ENCODE measurements at regions not wholly inside any gene's neighbourhood (a gene's known extent, or its start where the extent isn't known, plus 50 kb on each side); places are given as distances from the start of the nearest gene placed in this dataset.

DNA sequence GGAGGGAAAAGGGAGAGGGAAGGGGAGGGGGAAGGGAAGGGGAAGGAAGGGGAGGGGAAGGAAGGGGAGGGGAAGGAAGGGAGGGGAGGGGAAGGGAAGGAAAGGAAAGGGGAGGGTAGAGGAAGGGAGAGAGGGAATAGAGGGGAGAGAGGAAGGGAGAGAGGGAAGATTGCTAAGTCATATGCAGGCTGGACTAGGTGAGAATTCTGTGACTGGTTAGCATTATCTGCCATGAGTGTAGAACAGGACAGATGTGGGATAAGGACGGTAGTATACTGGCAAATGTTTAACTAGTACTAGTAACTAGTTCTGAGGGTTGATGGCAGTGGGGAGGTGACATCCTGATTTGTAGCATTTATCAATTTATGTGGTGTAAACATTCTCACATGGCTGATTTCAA, 203.5 kb upstream of the RAD23B start:
- H3K9me3 Mint-ChIP-seq, result no peaks in the 10 kb centered on the region
- no peak for DNase-seq
- no peaks in the 10 kb centered on the region for H3K27me3 Mint-ChIP-seq (ENCODE audit: low read depth, poor library complexity)
- H3K4me1 Mint-ChIP-seq, result peaks cover 16% of the 10 kb centered on the region
- no peak overlapping the region for H3K4me3 Mint-ChIP-seq
- no peaks in the 10 kb centered on the region for H3K36me3 Mint-ChIP-seq (ENCODE audit: low read depth)
- TF ChIP-seq, protein P1, sequence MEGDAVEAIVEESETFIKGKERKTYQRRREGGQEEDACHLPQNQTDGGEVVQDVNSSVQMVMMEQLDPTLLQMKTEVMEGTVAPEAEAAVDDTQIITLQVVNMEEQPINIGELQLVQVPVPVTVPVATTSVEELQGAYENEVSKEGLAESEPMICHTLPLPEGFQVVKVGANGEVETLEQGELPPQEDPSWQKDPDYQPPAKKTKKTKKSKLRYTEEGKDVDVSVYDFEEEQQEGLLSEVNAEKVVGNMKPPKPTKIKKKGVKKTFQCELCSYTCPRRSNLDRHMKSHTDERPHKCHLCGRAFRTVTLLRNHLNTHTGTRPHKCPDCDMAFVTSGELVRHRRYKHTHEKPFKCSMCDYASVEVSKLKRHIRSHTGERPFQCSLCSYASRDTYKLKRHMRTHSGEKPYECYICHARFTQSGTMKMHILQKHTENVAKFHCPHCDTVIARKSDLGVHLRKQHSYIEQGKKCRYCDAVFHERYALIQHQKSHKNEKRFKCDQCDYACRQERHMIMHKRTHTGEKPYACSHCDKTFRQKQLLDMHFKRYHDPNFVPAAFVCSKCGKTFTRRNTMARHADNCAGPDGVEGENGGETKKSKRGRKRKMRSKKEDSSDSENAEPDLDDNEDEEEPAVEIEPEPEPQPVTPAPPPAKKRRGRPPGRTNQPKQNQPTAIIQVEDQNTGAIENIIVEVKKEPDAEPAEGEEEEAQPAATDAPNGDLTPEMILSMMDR (IDR thresholded peaks at IDR 0.05), result no peak
- H3K27ac Mint-ChIP-seq, result no peak overlapping the region

DNA sequence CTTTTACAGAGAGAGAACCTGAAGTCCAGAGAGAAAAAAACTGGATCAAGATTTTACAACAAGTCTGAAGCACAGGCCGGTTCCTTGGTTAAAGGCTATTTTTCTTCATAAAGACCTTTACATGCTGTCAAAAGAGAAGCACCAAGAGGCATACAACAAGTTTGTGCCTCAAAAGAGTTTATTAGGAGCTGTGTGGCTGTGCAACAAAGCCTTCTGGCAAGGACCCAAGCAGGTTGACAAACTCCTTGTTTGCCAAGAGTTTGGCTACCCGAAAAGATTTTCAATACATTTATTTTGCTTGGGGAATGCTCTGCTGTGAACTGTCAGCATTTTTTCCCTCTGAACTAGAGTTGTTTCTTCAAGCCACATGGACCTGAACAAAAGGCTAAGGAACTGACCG, 202.9 kb upstream of the RAD23B start:
- no peak for DNase-seq
- TF ChIP-seq, protein P1 (IDR thresholded peaks at IDR 0.05), result no peak
- Mint-ChIP-seq H3K4me1 (peaks cover 21% of the 10 kb centered on the region), H3K27ac (no peak overlapping the region), H3K36me3 (ENCODE audit: low read depth) (no peaks in the 10 kb centered on the region), H3K9me3 (no peaks in the 10 kb centered on the region), H3K27me3 (ENCODE audit: low read depth, poor library complexity) (no peaks in the 10 kb centered on the region), H3K4me3 (no peak overlapping the region)

DNA sequence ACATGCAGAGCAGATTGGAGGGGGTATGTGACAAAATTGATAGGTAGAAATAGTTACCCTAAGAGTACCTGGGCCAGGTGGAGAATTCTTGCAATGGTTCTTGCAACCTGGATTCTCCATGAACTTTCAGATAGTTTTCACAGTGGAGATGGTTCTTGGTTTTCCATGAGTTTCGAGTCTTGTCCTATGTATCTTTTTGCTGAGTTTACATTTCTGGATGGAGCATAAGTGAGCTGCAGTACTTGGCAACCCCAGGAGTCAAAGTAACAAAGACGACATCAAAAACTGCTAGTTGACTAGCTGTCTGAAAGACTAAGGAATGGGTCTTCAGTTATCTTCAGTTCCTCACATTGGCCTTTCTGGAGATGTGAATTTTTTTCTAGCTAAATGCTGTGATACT, 196.6 kb upstream of the RAD23B start:
- TF ChIP-seq, protein P1 (IDR thresholded peaks at IDR 0.05), result no peak
- no peak overlapping the region for H3K27ac Mint-ChIP-seq
- no peak overlapping the region for H3K4me3 Mint-ChIP-seq
- no peak for DNase-seq
- no peaks in the 10 kb centered on the region for H3K36me3 Mint-ChIP-seq (ENCODE audit: low read depth)
- peaks cover 6% of the 10 kb centered on the region for H3K27me3 Mint-ChIP-seq (ENCODE audit: low read depth, poor library complexity)
- peaks cover 33% of the 10 kb centered on the region for H3K4me1 Mint-ChIP-seq
- peaks cover 11% of the 10 kb centered on the region for H3K9me3 Mint-ChIP-seq

- Mint-ChIP-seq H3K4me3 (no peak overlapping the region), H3K27me3 (ENCODE audit: low read depth, poor library complexity) (peaks cover 6% of the 10 kb centered on the region), H3K9me3 (peaks cover 14% of the 10 kb centered on the region), H3K27ac (no peak overlapping the region), H3K4me1 (peaks cover 28% of the 10 kb centered on the region), H3K36me3 (ENCODE audit: low read depth) (no peaks in the 10 kb centered on the region)
- TF ChIP-seq, protein P1 (IDR thresholded peaks at IDR 0.05), result no peak
- DNase-seq, result no peak
Measured at GRCh38 chr9:107087222-107087621, 195.9 kb upstream of the RAD23B start.

- Mint-ChIP-seq H3K36me3 (ENCODE audit: low read depth) (no peaks in the 10 kb centered on the region), H3K27me3 (ENCODE audit: low read depth, poor library complexity) (peaks cover 6% of the 10 kb centered on the region), H3K27ac (no peak overlapping the region), H3K9me3 (peaks cover 14% of the 10 kb centered on the region), H3K4me3 (no peak overlapping the region), H3K4me1 (peaks cover 15% of the 10 kb centered on the region)
- DNase-seq, result no peak
- TF ChIP-seq, protein P1 (IDR thresholded peaks at IDR 0.05), result no peak
Measured at GRCh38 chr9:107090218-107090617, 192.9 kb upstream of the RAD23B start.

DNA sequence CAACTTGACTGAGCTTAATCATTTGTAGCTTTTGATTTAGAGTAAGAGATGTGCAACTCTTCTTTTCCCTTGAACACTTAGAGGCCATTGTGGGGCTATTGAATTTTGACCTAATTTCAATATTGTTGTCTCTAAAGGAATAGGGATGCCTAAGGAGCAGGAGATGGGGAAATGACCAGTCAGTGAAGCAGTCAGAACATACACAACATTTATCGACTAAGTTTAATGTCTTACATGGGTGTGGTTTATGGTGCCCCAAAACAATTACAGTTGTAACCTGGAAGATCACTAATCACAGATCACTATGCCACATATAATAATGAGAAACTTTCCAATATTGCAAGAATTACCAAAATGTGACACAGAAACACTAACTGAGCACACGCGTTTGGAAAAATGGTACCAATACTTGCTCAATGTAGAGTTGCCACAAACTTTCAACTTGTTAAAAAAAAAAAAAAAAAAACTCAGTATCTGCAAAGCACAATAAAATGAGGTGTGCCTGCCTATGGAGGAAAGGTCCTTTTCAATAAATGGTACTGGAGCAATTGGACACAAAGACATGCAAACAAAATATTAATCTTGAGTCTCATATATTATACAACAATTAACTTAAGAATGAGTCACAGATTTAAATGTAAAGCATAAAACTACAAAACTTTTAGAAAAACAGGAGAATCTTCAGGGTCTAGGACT, 189.6 kb upstream of the RAD23B start:
- no peak overlapping the region for H3K4me3 Mint-ChIP-seq

More for the DNA sequence above, 189.6 kb upstream of the RAD23B start:
- Mint-ChIP-seq H3K27ac (no peak overlapping the region), H3K9me3 (peaks cover 14% of the 10 kb centered on the region), H3K4me1 (no peaks in the 10 kb centered on the region), H3K27me3 (ENCODE audit: low read depth, poor library complexity) (no peaks in the 10 kb centered on the region), H3K36me3 (ENCODE audit: low read depth) (no peaks in the 10 kb centered on the region)
- DNase-seq, result no peak
- TF ChIP-seq, protein P1 (IDR thresholded peaks at IDR 0.05), result no peak

Measured in nephron progenitor cell (in vitro differentiated cells).